ENCODE measurements at regions not wholly inside any gene's neighbourhood (a gene's known extent, or its start where the extent isn't known, plus 50 kb on each side); places are given as distances from the start of the nearest gene placed in this dataset.

- H3K4me2 ChIP-seq (ENCODE audit: insufficient read depth, low read length), result no peak overlapping the region
- H2AFZ ChIP-seq (ENCODE audit: low read depth, low read length), result no peak overlapping the region
- H3K9me3 ChIP-seq (ENCODE audit: insufficient read depth, low read length, severe bottlenecking), result no peaks in the 10 kb centered on the region
- no peaks in the 10 kb centered on the region for H3K36me3 ChIP-seq (ENCODE audit: insufficient read depth, low read length)
- no peak overlapping the region for H3K9ac ChIP-seq (ENCODE audit: low read depth, low read length)
- H3K4me3 ChIP-seq (ENCODE audit: low read depth in 1 of 2, low read length in 2 of 2), result no peak overlapping the region
- ATAC-seq (ENCODE audit: insufficient read depth, low read depth) (peak; percentile 85), DNase-seq (peak; percentile 56)
- H3K27ac ChIP-seq (ENCODE audit: low read length), result no peak overlapping the region
- H3K4me1 ChIP-seq (ENCODE audit: insufficient read depth, low read length), result no peaks in the 10 kb centered on the region
- H3K79me2 ChIP-seq (ENCODE audit: insufficient read depth, low read length), result no peaks in the 10 kb centered on the region
- peak; percentile 78 for TF ChIP-seq CTCF (IDR thresholded peaks at IDR 0.05; ENCODE audit: borderline replicate concordance, extremely low read depth, low read length, poor library complexity, severe bottlenecking)
- no peak for TF ChIP-seq EZH2 (IDR thresholded peaks at IDR 0.05; ENCODE audit: borderline replicate concordance, low read depth, low read length, severe bottlenecking)
- peaks cover 11% of the 10 kb centered on the region for H3K27me3 ChIP-seq (ENCODE audit: insufficient read depth, low read length, poor library complexity)
- H4K20me1 ChIP-seq (ENCODE audit: insufficient read depth, low read length), result no peaks in the 10 kb centered on the region
Measured at GRCh38 chr18:62637807-62638687, 77.3 kb upstream of the PHLPP1 start.

- Histone ChIP-seq H3K4me2 (ENCODE audit: insufficient read depth, low read length) (no peak overlapping the region), H3K36me3 (ENCODE audit: insufficient read depth, low read length) (no peaks in the 10 kb centered on the region), H3K27me3 (ENCODE audit: insufficient read depth, low read length, poor library complexity) (peaks cover 6% of the 10 kb centered on the region), H3K79me2 (ENCODE audit: insufficient read depth, low read length) (no peaks in the 10 kb centered on the region), H3K4me1 (ENCODE audit: insufficient read depth, low read length) (no peaks in the 10 kb centered on the region), H3K9ac (ENCODE audit: low read depth, low read length) (no peak overlapping the region), H3K27ac (ENCODE audit: low read length) (no peak overlapping the region), H4K20me1 (ENCODE audit: insufficient read depth, low read length) (no peaks in the 10 kb centered on the region), H3K4me3 (ENCODE audit: low read depth in 1 of 2, low read length in 2 of 2) (no peak overlapping the region), H2AFZ (ENCODE audit: low read depth, low read length) (no peak overlapping the region), H3K9me3 (ENCODE audit: insufficient read depth, low read length, severe bottlenecking) (no peaks in the 10 kb centered on the region)
- DNase-seq (no peak), ATAC-seq (ENCODE audit: insufficient read depth, low read depth) (no peak)
- TF ChIP-seq EZH2 (IDR thresholded peaks at IDR 0.05; ENCODE audit: borderline replicate concordance, low read depth, low read length, severe bottlenecking), result no peak
- no peak for TF ChIP-seq CTCF (IDR thresholded peaks at IDR 0.05; ENCODE audit: borderline replicate concordance, extremely low read depth, low read length, poor library complexity, severe bottlenecking)
Measured at GRCh38 chr18:62643181-62643580, 72.2 kb upstream of the PHLPP1 start.

GRCh38 chr18:62644773-62645172 is 70.6 kb upstream of the PHLPP1 start:
- TF ChIP-seq EZH2 (IDR thresholded peaks at IDR 0.05; ENCODE audit: borderline replicate concordance, low read depth, low read length, severe bottlenecking), result no peak
- TF ChIP-seq CTCF (IDR thresholded peaks at IDR 0.05; ENCODE audit: borderline replicate concordance, extremely low read depth, low read length, poor library complexity, severe bottlenecking), result no peak
- Histone ChIP-seq H3K9ac (ENCODE audit: low read depth, low read length) (no peak overlapping the region), H3K4me1 (ENCODE audit: insufficient read depth, low read length) (no peaks in the 10 kb centered on the region), H3K4me2 (ENCODE audit: insufficient read depth, low read length) (no peak overlapping the region), H3K27ac (ENCODE audit: low read length) (no peak overlapping the region), H2AFZ (ENCODE audit: low read depth, low read length) (no peak overlapping the region), H3K9me3 (ENCODE audit: insufficient read depth, low read length, severe bottlenecking) (no peaks in the 10 kb centered on the region), H3K4me3 (ENCODE audit: low read depth in 1 of 2, low read length in 2 of 2) (no peak overlapping the region), H3K36me3 (ENCODE audit: insufficient read depth, low read length) (no peaks in the 10 kb centered on the region), H4K20me1 (ENCODE audit: insufficient read depth, low read length) (no peaks in the 10 kb centered on the region), H3K27me3 (ENCODE audit: insufficient read depth, low read length, poor library complexity) (peaks cover 6% of the 10 kb centered on the region), H3K79me2 (ENCODE audit: insufficient read depth, low read length) (no peaks in the 10 kb centered on the region)
- DNase-seq (no peak), ATAC-seq (ENCODE audit: insufficient read depth, low read depth) (no peak)
